CD1c-positive myeloid dendritic cell (primary cell): ENCODE measurements at regions not wholly inside any gene's neighbourhood (a gene's known extent, or its start where the extent isn't known, plus 50 kb on each side); places are given as distances from the start of the nearest gene placed in this dataset.
"Not testable (repeated sequence)": the region's sequence is repeated elsewhere in the genome, so short reads cannot be mapped to it uniquely, and the experiment has no call there.

Experiments used
- DNase-seq: peaks from one replicate; pipeline ENCODE4 v3.0.0-alpha.2; 2016; ENCODE audit errors: extremely low spot score

GRCh38 chr16:82300374-82300951, 130.4 kb upstream of the MPHOSPH6 start:
- DNase-seq: no peak

GRCh38 chr16:82298472-82298871, 128.4 kb upstream of the MPHOSPH6 start:
- no peak for DNase-seq

GRCh38 chr16:82295290-82296201, 125.5 kb upstream of the MPHOSPH6 start:
- DNase-seq: no peak

- DNase-seq: no peak
Observed at GRCh38 chr16:82293671-82294070, 123.6 kb upstream of the MPHOSPH6 start.

GRCh38 chr16:82287937-82288336, 117.9 kb upstream of the MPHOSPH6 start:
- DNase-seq: no peak

- no peak for DNase-seq
Observed at GRCh38 chr16:82282662-82283061, 112.6 kb upstream of the MPHOSPH6 start.

- DNase-seq: no peak
Observed at GRCh38 chr16:82281544-82281943, 111.5 kb upstream of the MPHOSPH6 start.

- DNase-seq: no peak
Observed at GRCh38 chr16:82280867-82281266, 110.8 kb upstream of the MPHOSPH6 start.

- not testable (repeated sequence) for DNase-seq
Observed at GRCh38 chr16:82275349-82275748, 105.3 kb upstream of the MPHOSPH6 start.

GRCh38 chr16:82271636-82272035, 101.6 kb upstream of the MPHOSPH6 start:
- DNase-seq: no peak

- DNase-seq: not testable (repeated sequence)
Observed at GRCh38 chr16:82267675-82268074, 97.7 kb upstream of the MPHOSPH6 start.

- peak; percentile 11 for DNase-seq
Observed at GRCh38 chr16:82265809-82266208, 95.8 kb upstream of the MPHOSPH6 start.

- DNase-seq: no peak
Observed at GRCh38 chr16:82264756-82265155, 94.7 kb upstream of the MPHOSPH6 start.

GRCh38 chr16:82263521-82264143, 93.6 kb upstream of the MPHOSPH6 start:
- peak; percentile 55 for DNase-seq

GRCh38 chr16:82262244-82262643, 92.2 kb upstream of the MPHOSPH6 start:
- DNase-seq: no peak

- no peak for DNase-seq
Observed at GRCh38 chr16:82260212-82260795, 90.3 kb upstream of the MPHOSPH6 start.

GRCh38 chr16:82259731-82260130, 89.7 kb upstream of the MPHOSPH6 start:
- DNase-seq: no peak

GRCh38 chr16:82257990-82258389, 88.0 kb upstream of the MPHOSPH6 start:
- no peak for DNase-seq

GRCh38 chr16:82252582-82252981, 82.6 kb upstream of the MPHOSPH6 start:
- DNase-seq: no peak

- no peak for DNase-seq
Observed at GRCh38 chr16:82248677-82249076, 78.7 kb upstream of the MPHOSPH6 start.

GRCh38 chr16:82248012-82248656, 78.1 kb upstream of the MPHOSPH6 start:
- no peak for DNase-seq

GRCh38 chr16:82242201-82242600, 72.2 kb upstream of the MPHOSPH6 start:
- DNase-seq: no peak
